Endothelial cell of umbilical vein (primary cell): ENCODE measurements at regions not wholly inside any gene's neighbourhood (a gene's known extent, or its start where the extent isn't known, plus 50 kb on each side); places are given as distances from the start of the nearest gene placed in this dataset.

ENCODE experiments used
- BruUV-seq: library from RNA; stranded (reverse); fragments of 400-500 nt; replicated peaks from 2 replicates; lab custom pipeline; 2021; lab: Mats Ljungman, UMichigan
- CTCF ChIA-PET: fragments of 300-600, 350-600 bp; sonication (Branson Sonifier 250); formaldehyde crosslinking; loops from one replicate; lab custom pipeline; 2021; ENCODE audit warnings: antibody characterized with exemption, inconsistent platforms; lab: Charles Lee
- POLR2A ChIA-PET: fragments of 300-600, 350-600 bp; sonication (Branson Sonifier 250); formaldehyde crosslinking; loops from one replicate; lab custom pipeline; 2021; ENCODE audit warnings: antibody characterized with exemption, inconsistent platforms; lab: Charles Lee
- DNase-seq: peaks from one replicate; pipeline ENCODE4 v3.0.0-alpha.2; 2011; ENCODE audit warnings: low read depth, low spot score
- FAIRE-seq: peaks from 2 replicates; lab custom pipeline; 2011; peaks lifted over from hg19 to GRCh38; lab: Jason Lieb, UNC
- H2AFZ ChIP-seq: 2 replicates; pipeline ENCODE4 v1.6.0; 2012; ENCODE audit warnings: low read depth, low read length, control low read depth, inconsistent platforms
- H3K27ac ChIP-seq: 2 replicates; pipeline ENCODE4 v1.5.1; 2011; ENCODE audit warnings: low read depth, mild to moderate bottlenecking, control low read depth, low read length, moderate library complexity; ENCODE audit not compliant: insufficient read depth
- H3K27me3 ChIP-seq, 2 experiments: 2 replicates each; pipeline versions ENCODE4 v1.6.0 to v1.6.1; 2011; ENCODE audit warnings: low read length in 2 of 2, mixed read lengths in 1 of 2; ENCODE audit not compliant: control insufficient read depth in 2 of 2, insufficient read depth in 2 of 2
- H3K36me3 ChIP-seq, 2 experiments: 2 replicates in 1 of 2; 3 replicates in 1 of 2; pipeline ENCODE4 v1.5.1; 2011; ENCODE audit warnings: low read length in 2 of 2, mild to moderate bottlenecking in 1 of 2, moderate library complexity in 1 of 2; ENCODE audit not compliant: control insufficient read depth in 2 of 2, insufficient read depth in 2 of 2; ENCODE audit errors: extremely low read depth in 1 of 2
- H3K4me1 ChIP-seq: 3 replicates; pipeline ENCODE4 v1.5.1; 2011; ENCODE audit warnings: mild to moderate bottlenecking, low read length; ENCODE audit not compliant: control insufficient read depth, insufficient read depth; ENCODE audit errors: extremely low read depth
- H3K4me2 ChIP-seq: 2 replicates; pipeline ENCODE4 v1.6.1; 2011; ENCODE audit warnings: low read length, control low read depth, mixed read lengths; ENCODE audit not compliant: insufficient read depth
- H3K4me3 ChIP-seq, 3 experiments: fragments of 200-600 bp in 1 of 3; sonication (generic), shearing (Covaris generic) in 1 of 3; replicated peaks in 1 of 3; 2 replicates each; pipeline ENCODE4 v1.5.1; 2011 to 2016; ENCODE audit warnings: control low read depth in 3 of 3, low read length in 3 of 3, mild to moderate bottlenecking in 2 of 3, inconsistent platforms in 1 of 3, low read depth in 1 of 3, moderate library complexity in 1 of 3; ENCODE audit not compliant: insufficient read depth in 1 of 3
- H3K79me2 ChIP-seq: 2 replicates; pipeline ENCODE4 v1.6.0; 2012; ENCODE audit warnings: low read length, inconsistent platforms; ENCODE audit not compliant: control insufficient read depth, insufficient read depth
- H3K9ac ChIP-seq: replicated peaks from 2 replicates; pipeline ENCODE3; 2011; ENCODE audit warnings: low read length, control low read depth; ENCODE audit not compliant: insufficient read depth; ENCODE audit errors: extremely low read depth
- H3K9me1 ChIP-seq: replicated peaks from 3 replicates; pipeline ENCODE4 v1.6.0; 2011; ENCODE audit warnings: mild to moderate bottlenecking, low read length; ENCODE audit not compliant: control insufficient read depth, insufficient read depth; ENCODE audit errors: extremely low read depth
- H3K9me3 ChIP-seq: replicated peaks from 2 replicates; pipeline ENCODE4 v1.5.1; 2012; ENCODE audit warnings: low read length, inconsistent platforms; ENCODE audit not compliant: control insufficient read depth, insufficient read depth
- H4K20me1 ChIP-seq: replicated peaks from 2 replicates; pipeline ENCODE3; 2011; ENCODE audit warnings: mild to moderate bottlenecking, low read length; ENCODE audit not compliant: control insufficient read depth, insufficient read depth; ENCODE audit errors: extremely low read depth
- EZH2 ChIP-seq: IDR thresholded peaks from 2 replicates; pipeline ENCODE4 v1.6.1; 2012; ENCODE audit warnings: borderline replicate concordance, low read depth, mild to moderate bottlenecking, moderate library complexity, low read length, inconsistent platforms; ENCODE audit not compliant: severe bottlenecking
- FOS ChIP-seq: IDR thresholded peaks from 2 replicates; pipeline ENCODE4 v1.6.1; 2011; ENCODE audit warnings: mild to moderate bottlenecking, low read length, moderate library complexity, borderline replicate concordance; ENCODE audit not compliant: insufficient read depth
- GATA2 ChIP-seq: IDR thresholded peaks from 2 replicates; pipeline ENCODE4 v1.7.0; 2011; ENCODE audit warnings: low read depth, mild to moderate bottlenecking, moderate library complexity, mixed read lengths, low read length; ENCODE audit not compliant: insufficient read length, insufficient read depth
- JUN ChIP-seq: IDR thresholded peaks from 2 replicates; pipeline ENCODE4 v1.6.1; 2011; ENCODE audit warnings: borderline replicate concordance, low read depth; ENCODE audit not compliant: insufficient read length, insufficient read depth
- MYC ChIP-seq: IDR thresholded peaks from one replicate; pipeline ENCODE4 v1.6.1; 2011; ENCODE audit warnings: mild to moderate bottlenecking, low read depth, low read length
- POLR2A ChIP-seq: IDR thresholded peaks from 2 replicates; pipeline ENCODE4 v1.6.1; 2012; ENCODE audit warnings: low read depth, mild to moderate bottlenecking, control low read depth, low read length
- POLR2AphosphoS5 ChIP-seq: IDR thresholded peaks from 2 replicates; pipeline ENCODE4 v1.6.1; 2012; ENCODE audit warnings: low read depth, mild to moderate bottlenecking, control low read depth, low read length, moderate library complexity; ENCODE audit not compliant: insufficient read depth
- dilution Hi-C: fragments of 300-500 bp; cut with MboI; formaldehyde crosslinking; loops from one replicate; pipeline ENCODE4 v1.15.0; 2019; ENCODE audit warnings: low sequenced_read_pairs; ENCODE audit not compliant: extremely low pct_ligation_motif_present
- intact Hi-C: fragments of 100-400 bp; cut with micrococcal nuclease; formaldehyde crosslinking; loops from one replicate; pipeline ENCODE4 v1.10.0; 2022
- TF ChIP-seq, protein P1 (sequence below), 2 donors: IDR thresholded peaks; 1 replicate in 1 of 2; 2 replicates in 1 of 2; pipeline ENCODE4 v1.5.1; 2011; ENCODE audit warnings: low read length in 2 of 2, mild to moderate bottlenecking in 2 of 2, moderate library complexity in 2 of 2, control low read depth in 1 of 2, inconsistent platforms in 1 of 2, low read depth in 1 of 2; ENCODE audit not compliant: insufficient read depth in 1 of 2; ENCODE audit errors: extremely low read depth in 1 of 2
- TF ChIP-seq, protein P2 (sequence below): IDR thresholded peaks from 2 replicates; pipeline ENCODE4 v1.6.1; 2011; ENCODE audit not compliant: insufficient read depth, insufficient read length

DNA sequence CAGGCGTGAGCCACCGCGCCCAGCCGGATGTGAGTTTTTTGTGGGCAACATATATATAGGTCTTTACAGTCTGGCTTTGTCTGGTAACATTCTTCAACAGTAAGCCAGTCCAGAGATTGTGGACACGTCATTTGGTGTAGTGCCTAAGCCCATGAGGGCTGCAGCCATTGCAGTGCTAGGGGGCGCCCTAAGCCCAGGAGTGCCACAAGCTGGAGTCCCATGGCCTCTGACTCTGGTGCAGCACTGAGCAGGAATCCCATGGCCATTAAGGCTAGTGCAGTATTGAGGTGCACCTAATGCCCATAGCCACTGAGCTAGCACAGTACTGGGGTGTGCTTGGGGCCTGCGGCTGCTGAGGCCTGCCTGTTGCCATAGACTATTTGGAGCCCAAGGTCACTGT lies 136.4 kb upstream of the NDN start:
- ChIA-PET CTCF (no interaction called here), POLR2A (no interaction called here)
- H3K4me2 ChIP-seq: no peak overlapping the region
- H3K9me3 ChIP-seq: peaks cover 3% of the 10 kb centered on the region
- no TSS peak for BruUV-seq
- DNase-seq: no peak
- H3K79me2 ChIP-seq: no peaks in the 10 kb centered on the region
- dilution Hi-C loops: no loop called here
- H3K27ac ChIP-seq: no peak overlapping the region
- H2AFZ ChIP-seq: no peak overlapping the region
- no peak overlapping the region for H3K4me3 ChIP-seq
- no peaks in the 10 kb centered on the region for H3K36me3 ChIP-seq
- no peak overlapping the region for H3K9ac ChIP-seq
- no peaks in the 10 kb centered on the region for H3K27me3 ChIP-seq
- H4K20me1 ChIP-seq: no peaks in the 10 kb centered on the region
- TF ChIP-seq POLR2AphosphoS5 (no peak), JUN (no peak), GATA2 (no peak), EZH2 (no peak), MYC (no peak), FOS (no peak), POLR2A (no peak)
- TF ChIP-seq, protein P1, sequence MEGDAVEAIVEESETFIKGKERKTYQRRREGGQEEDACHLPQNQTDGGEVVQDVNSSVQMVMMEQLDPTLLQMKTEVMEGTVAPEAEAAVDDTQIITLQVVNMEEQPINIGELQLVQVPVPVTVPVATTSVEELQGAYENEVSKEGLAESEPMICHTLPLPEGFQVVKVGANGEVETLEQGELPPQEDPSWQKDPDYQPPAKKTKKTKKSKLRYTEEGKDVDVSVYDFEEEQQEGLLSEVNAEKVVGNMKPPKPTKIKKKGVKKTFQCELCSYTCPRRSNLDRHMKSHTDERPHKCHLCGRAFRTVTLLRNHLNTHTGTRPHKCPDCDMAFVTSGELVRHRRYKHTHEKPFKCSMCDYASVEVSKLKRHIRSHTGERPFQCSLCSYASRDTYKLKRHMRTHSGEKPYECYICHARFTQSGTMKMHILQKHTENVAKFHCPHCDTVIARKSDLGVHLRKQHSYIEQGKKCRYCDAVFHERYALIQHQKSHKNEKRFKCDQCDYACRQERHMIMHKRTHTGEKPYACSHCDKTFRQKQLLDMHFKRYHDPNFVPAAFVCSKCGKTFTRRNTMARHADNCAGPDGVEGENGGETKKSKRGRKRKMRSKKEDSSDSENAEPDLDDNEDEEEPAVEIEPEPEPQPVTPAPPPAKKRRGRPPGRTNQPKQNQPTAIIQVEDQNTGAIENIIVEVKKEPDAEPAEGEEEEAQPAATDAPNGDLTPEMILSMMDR (IDR thresholded peaks at IDR 0.05; ENCODE audit: extremely low read depth in 1 of 2, insufficient read depth in 1 of 2, low read depth in 1 of 2, low read length in 2 of 2): no peak
- TF ChIP-seq, protein P2, sequence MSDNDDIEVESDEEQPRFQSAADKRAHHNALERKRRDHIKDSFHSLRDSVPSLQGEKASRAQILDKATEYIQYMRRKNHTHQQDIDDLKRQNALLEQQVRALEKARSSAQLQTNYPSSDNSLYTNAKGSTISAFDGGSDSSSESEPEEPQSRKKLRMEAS: no peak
- no peaks in the 10 kb centered on the region for H3K9me1 ChIP-seq
- intact Hi-C loops: no loop called here
- no peak for FAIRE-seq
- H3K4me1 ChIP-seq: no peaks in the 10 kb centered on the region
